ENCODE measurements at regions not wholly inside any gene's neighbourhood (a gene's known extent, or its start where the extent isn't known, plus 50 kb on each side); places are given as distances from the start of the nearest gene placed in this dataset.
"Not testable (repeated sequence)": the region's sequence is repeated elsewhere in the genome, so short reads cannot be mapped to it uniquely, and the experiment has no call there.

- DNase-seq (ENCODE audit: low read depth) = no peak
Measured at GRCh38 chr2:67777836-67778429, 284.9 kb downstream of the C1D start.

- not testable (repeated sequence) for DNase-seq (ENCODE audit: low read depth)
Measured at GRCh38 chr2:67780841-67781240, 282.0 kb downstream of the C1D start.

GRCh38 chr2:67782443-67782842 lies 280.4 kb downstream of the C1D start:
- DNase-seq (ENCODE audit: low read depth) = no peak

GRCh38 chr2:67783026-67783425 lies 279.8 kb downstream of the C1D start:
- DNase-seq (ENCODE audit: low read depth) = no peak

- DNase-seq (ENCODE audit: low read depth) = no peak
Measured at GRCh38 chr2:67790622-67791021, 272.2 kb downstream of the C1D start.

- no peak for DNase-seq (ENCODE audit: low read depth)
Measured at GRCh38 chr2:67792191-67792590, 270.6 kb downstream of the C1D start.

- DNase-seq (ENCODE audit: low read depth) = no peak
Measured at GRCh38 chr2:67792681-67793091, 270.1 kb downstream of the C1D start.

GRCh38 chr2:67797801-67798540 lies 264.8 kb downstream of the C1D start:
- no peak for DNase-seq (ENCODE audit: low read depth)

- DNase-seq (ENCODE audit: low read depth) = no peak
Measured at GRCh38 chr2:67798541-67799160, 264.2 kb downstream of the C1D start.

GRCh38 chr2:67799886-67800285 lies 262.9 kb downstream of the C1D start:
- no peak for DNase-seq (ENCODE audit: low read depth)

GRCh38 chr2:67802291-67802690 lies 260.5 kb downstream of the C1D start:
- no peak for DNase-seq (ENCODE audit: low read depth)

GRCh38 chr2:67802824-67803223 lies 260.0 kb downstream of the C1D start:
- no peak for DNase-seq (ENCODE audit: low read depth)

GRCh38 chr2:67806816-67807215 lies 256.0 kb downstream of the C1D start:
- no peak for DNase-seq (ENCODE audit: low read depth)

GRCh38 chr2:67808112-67808511 lies 254.7 kb downstream of the C1D start:
- no peak for DNase-seq (ENCODE audit: low read depth)

GRCh38 chr2:67812682-67813081 lies 250.1 kb downstream of the C1D start:
- no peak for DNase-seq (ENCODE audit: low read depth)

GRCh38 chr2:67823726-67824125 lies 239.1 kb downstream of the C1D start:
- no peak for DNase-seq (ENCODE audit: low read depth)

- DNase-seq (ENCODE audit: low read depth) = no peak
Measured at GRCh38 chr2:67824186-67824585, 238.6 kb downstream of the C1D start.

GRCh38 chr2:67825476-67825875 lies 237.3 kb downstream of the C1D start:
- DNase-seq (ENCODE audit: low read depth) = no peak

GRCh38 chr2:67828066-67828465 lies 234.7 kb downstream of the C1D start:
- no peak for DNase-seq (ENCODE audit: low read depth)

- DNase-seq (ENCODE audit: low read depth) = no peak
Measured at GRCh38 chr2:67829470-67829869, 233.3 kb downstream of the C1D start.

- DNase-seq (ENCODE audit: low read depth) = no peak
Measured at GRCh38 chr2:67833632-67834031, 229.2 kb downstream of the C1D start.

- DNase-seq (ENCODE audit: low read depth) = no peak
Measured at GRCh38 chr2:67834482-67834881, 228.3 kb downstream of the C1D start.

- no peak for DNase-seq (ENCODE audit: low read depth)
Measured at GRCh38 chr2:67835266-67835665, 227.5 kb downstream of the C1D start.

- no peak for DNase-seq (ENCODE audit: low read depth)
Measured at GRCh38 chr2:67836866-67837265, 225.9 kb downstream of the C1D start.
